ENCODE measurements at regions not wholly inside any gene's neighbourhood (a gene's known extent, or its start where the extent isn't known, plus 50 kb on each side); places are given as distances from the start of the nearest gene placed in this dataset.
A peak's percentile ranks its signal among the peaks of the same experiment; 100 is the strongest.

GRCh38 chr7:131911112-131911511, 354.7 kb upstream of the PODXL start:
- no peak overlapping the region for H3K9ac ChIP-seq
- H4K20me1 ChIP-seq (ENCODE audit: insufficient read depth) = no peaks in the 10 kb centered on the region
- peaks cover 0 to 6% of the 10 kb centered on the region in 2 experiments; a peak in 3 of 4 replicates for H3K4me1 ChIP-seq (ENCODE audit: control insufficient read depth in 1 of 2, insufficient read depth in 2 of 2, low read depth in 1 of 2, low read length in 1 of 2)
- WGBS (ENCODE audit: low lambda C conversion rate) = 80% methylated on average over 2 of the region's 2 CpGs
- no peak overlapping the region for H3K27ac ChIP-seq (ENCODE audit: low read depth in 2 of 2, low read length in 1 of 2)
- H2AFZ ChIP-seq (ENCODE audit: low read depth) = no peak overlapping the region
- H3K4me2 ChIP-seq = no peak overlapping the region
- H3K9me2 ChIP-seq = no peaks in the 10 kb centered on the region
- H3K4me3 ChIP-seq (ENCODE audit: low read depth in 2 of 2, low read length in 1 of 2) = no peak overlapping the region
- peaks cover 47% of the 10 kb centered on the region for H3K79me2 ChIP-seq (ENCODE audit: insufficient read depth)
- ChIA-PET CTCF (interaction anchor here (0.8 to 4.8 kb wide), 2 partner anchors 34 to 52 kb away, joined by 3 to 36 read pairs; no protein-coding TSS in a partner anchor), POLR2A (no interaction called here)
- H3K36me3 ChIP-seq (replicated peaks in 1 of 2; ENCODE audit: control insufficient read depth in 1 of 2, insufficient read depth in 2 of 2, low read length in 1 of 2) = peaks cover 0 to 57% of the 10 kb centered on the region in 2 experiments
- no peak for DNase-seq
- H3K27me3 ChIP-seq (ENCODE audit: insufficient read depth) = no peaks in the 10 kb centered on the region
- peaks cover 2% of the 10 kb centered on the region for H3F3A ChIP-seq (replicated peaks; ENCODE audit: insufficient read depth)
- no peaks in the 10 kb centered on the region for H3K9me3 ChIP-seq
- TF ChIP-seq MEF2A (IDR thresholded peaks at IDR 0.05; ENCODE audit: borderline replicate concordance, low read depth) (no peak), EZH2phosphoT487 (IDR thresholded peaks at IDR 0.05; ENCODE audit: borderline replicate concordance, low read depth) (no peak), JUND (IDR thresholded peaks at IDR 0.05) (no peak), IRF3 (IDR thresholded peaks at IDR 0.05; ENCODE audit: low read depth, low read length) (no peak)

GRCh38 chr7:131909151-131909768, 352.8 kb upstream of the PODXL start:
- Histone ChIP-seq H4K20me1 (ENCODE audit: insufficient read depth) (no peaks in the 10 kb centered on the region), H3K9me2 (no peaks in the 10 kb centered on the region), H3K4me2 (no peak overlapping the region), H3K9me3 (no peaks in the 10 kb centered on the region), H3K79me2 (ENCODE audit: insufficient read depth) (peaks cover 61% of the 10 kb centered on the region), H3K36me3 (replicated peaks in 1 of 2; ENCODE audit: control insufficient read depth in 1 of 2, insufficient read depth in 2 of 2, low read length in 1 of 2) (peaks cover 0 to 61% of the 10 kb centered on the region in 2 experiments), H3K4me1 (ENCODE audit: control insufficient read depth in 1 of 2, insufficient read depth in 2 of 2, low read depth in 1 of 2, low read length in 1 of 2) (peaks cover 0 to 6% of the 10 kb centered on the region in 2 experiments; a peak in 3 of 4 replicates), H3K4me3 (ENCODE audit: low read depth in 2 of 2, low read length in 1 of 2) (peak overlapping the region in 1 of 2 experiments; percentile 30; a peak in 1 of 4 replicates), H3F3A (replicated peaks; ENCODE audit: insufficient read depth) (no peaks in the 10 kb centered on the region), H3K27me3 (ENCODE audit: insufficient read depth) (no peaks in the 10 kb centered on the region), H3K27ac (ENCODE audit: low read depth in 2 of 2, low read length in 1 of 2) (no peak overlapping the region), H2AFZ (ENCODE audit: low read depth) (no peak overlapping the region), H3K9ac (no peak overlapping the region)
- no peak for TF ChIP-seq RAD21 (IDR thresholded peaks at IDR 0.05; ENCODE audit: low read length)
- POLR2A ChIA-PET = interaction anchor here (0.6 kb wide), 1 partner anchor 13 kb away, joined by 3 read pairs; no protein-coding TSS in a partner anchor
- DNase-seq = peak; percentile 72
- CTCF ChIA-PET = interaction anchor here (1.1 to 4.8 kb wide), 6 partner anchors 9 to 220 kb away, joined by 3 to 36 read pairs (median 5); no protein-coding TSS in a partner anchor
- WGBS (ENCODE audit: low lambda C conversion rate) = 69% methylated on average over 19 of the region's 68 CpGs

GRCh38 chr7:131908714-131909113, 352.3 kb upstream of the PODXL start:
- Histone ChIP-seq H3K4me2 (no peak overlapping the region), H3K27me3 (ENCODE audit: insufficient read depth) (no peaks in the 10 kb centered on the region), H4K20me1 (ENCODE audit: insufficient read depth) (no peaks in the 10 kb centered on the region), H3K9ac (no peak overlapping the region), H3K27ac (ENCODE audit: low read depth in 2 of 2, low read length in 1 of 2) (no peak overlapping the region), H3K4me1 (ENCODE audit: control insufficient read depth in 1 of 2, insufficient read depth in 2 of 2, low read depth in 1 of 2, low read length in 1 of 2) (peaks cover 0 to 6% of the 10 kb centered on the region in 2 experiments; a peak in 3 of 4 replicates), H3K9me3 (no peaks in the 10 kb centered on the region), H3K9me2 (no peaks in the 10 kb centered on the region), H3K4me3 (ENCODE audit: low read depth in 2 of 2, low read length in 1 of 2) (no peak overlapping the region), H3K79me2 (ENCODE audit: insufficient read depth) (peaks cover 66% of the 10 kb centered on the region), H3K36me3 (replicated peaks in 1 of 2; ENCODE audit: control insufficient read depth in 1 of 2, insufficient read depth in 2 of 2, low read length in 1 of 2) (peaks cover 0 to 67% of the 10 kb centered on the region in 2 experiments), H3F3A (replicated peaks; ENCODE audit: insufficient read depth) (no peaks in the 10 kb centered on the region), H2AFZ (ENCODE audit: low read depth) (no peak overlapping the region)
- TF ChIP-seq IRF3 (IDR thresholded peaks at IDR 0.05; ENCODE audit: low read depth, low read length) (no peak), MXI1 (IDR thresholded peaks at IDR 0.05; ENCODE audit: low read depth, low read length) (no peak), MAX (IDR thresholded peaks at IDR 0.05; ENCODE audit: low read depth) (no peak), TCF12 (IDR thresholded peaks at IDR 0.05) (no peak), ZBTB33 (IDR thresholded peaks at IDR 0.05; ENCODE audit: borderline replicate concordance, low read depth) (no peak)
- POLR2A ChIA-PET = no interaction called here
- WGBS (ENCODE audit: low lambda C conversion rate) = 91% methylated on average over 7 of the region's 7 CpGs
- no peak for DNase-seq
- CTCF ChIA-PET = interaction anchor here (1.0 to 4.8 kb wide), 7 partner anchors 8 to 410 kb away, joined by 3 to 36 read pairs (median 4); no protein-coding TSS in a partner anchor

All from SK-N-SH (cell line).